ENCODE measurements at regions not wholly inside any gene's neighbourhood (a gene's known extent, or its start where the extent isn't known, plus 50 kb on each side); places are given as distances from the start of the nearest gene placed in this dataset.

DNA sequence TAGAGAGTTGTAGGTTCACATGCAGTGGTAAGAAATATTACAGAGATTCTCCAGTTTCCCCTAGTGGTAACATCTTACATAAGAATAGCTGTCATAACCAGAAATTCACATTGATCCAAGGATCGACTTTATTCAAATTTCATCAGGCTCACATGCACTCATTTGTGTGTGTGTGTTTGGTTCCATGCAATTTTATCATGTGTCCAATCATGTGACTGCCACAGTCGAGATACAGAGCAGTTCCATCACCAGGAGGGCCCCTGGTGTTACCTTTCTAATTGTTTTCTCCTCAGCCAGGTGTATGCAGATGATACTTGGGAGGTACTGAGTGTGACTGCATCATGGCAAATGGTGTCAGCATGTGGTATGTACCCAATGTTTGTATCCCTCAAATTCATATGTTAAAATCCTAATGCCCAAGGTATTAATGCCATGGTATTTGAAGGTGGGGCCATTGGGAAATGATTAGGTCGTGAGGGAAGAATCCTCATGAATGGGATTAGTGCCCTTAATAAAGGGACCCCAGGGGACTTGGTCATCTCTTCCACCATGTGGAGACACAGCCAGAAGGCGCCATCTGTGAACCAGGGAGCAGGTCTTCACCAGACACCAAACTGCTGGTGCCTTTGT lies 126.3 kb downstream of the CXCL12 start:
- Histone ChIP-seq H3K56ac (replicated peaks; ENCODE audit: insufficient read length, low read depth, low read length) (no peak overlapping the region), H2BK120ac (replicated peaks; ENCODE audit: low read depth, low read length) (no peak overlapping the region), H2BK15ac (ENCODE audit: low read length) (0 out of 2 replicates have a peak overlapping the region, but pooled peaks have one; percentile 49), H3K9me3 (ENCODE audit: insufficient read depth in 2 of 2, low read depth in 1 of 2, low read length in 1 of 2) (no peaks in the 10 kb centered on the region), H3K36me3 (ENCODE audit: control insufficient read depth in 2 of 4, insufficient read depth in 4 of 4, low read length in 3 of 4) (no peaks in the 10 kb centered on the region), H2BK12ac (ENCODE audit: low read depth, low read length) (no peak overlapping the region), H3K27ac (ENCODE audit: low read depth, low read length) (no peak overlapping the region), H3K4me2 (ENCODE audit: insufficient read depth in 1 of 2, low read depth in 2 of 2, low read length in 2 of 2) (no peak overlapping the region), H2AFZ (ENCODE audit: low read length) (no peak overlapping the region), H2AK5ac (ENCODE audit: low read depth, low read length) (no peak overlapping the region), H3K4me3 (ENCODE audit: extremely low read depth in 1 of 4, insufficient read depth in 2 of 4, low read depth in 3 of 4, low read length in 4 of 4) (no peak overlapping the region), H2BK20ac (ENCODE audit: low read length) (no peak overlapping the region), H3K79me1 (ENCODE audit: low read depth, low read length) (no peaks in the 10 kb centered on the region), H3K79me2 (ENCODE audit: control insufficient read depth in 1 of 2, insufficient read depth in 2 of 2, low read length in 2 of 2) (no peaks in the 10 kb centered on the region), H3K4me1 (replicated peaks in 1 of 4; ENCODE audit: control insufficient read depth in 3 of 4, insufficient read depth in 4 of 4, low read length in 3 of 4) (peaks cover 3 to 10% (median 8%) of the 10 kb centered on the region in 4 experiments), H3K18ac (ENCODE audit: extremely low read depth, low read length) (no peak overlapping the region), H4K5ac (ENCODE audit: insufficient read length, low read depth, low read length) (no peak overlapping the region), H3K9ac (replicated peaks in 1 of 4; ENCODE audit: extremely low read depth in 1 of 4, low read depth in 3 of 4, low read length in 3 of 4) (no peak overlapping the region), H3K27me3 (replicated peaks in 1 of 4; ENCODE audit: control insufficient read depth in 3 of 4, extremely low read depth in 1 of 4, insufficient read depth in 3 of 4, low read length in 3 of 4) (no peaks in the 10 kb centered on the region), H2BK5ac (ENCODE audit: low read depth, low read length) (no peak overlapping the region), H4K8ac (ENCODE audit: extremely low read depth, insufficient read depth, low read length) (no peak overlapping the region; the same call in 1 of the 2 replicates), H3K23ac (ENCODE audit: insufficient read length) (no peak overlapping the region), H3K23me2 (ENCODE audit: low read depth, low read length) (no peaks in the 10 kb centered on the region), H3K4ac (replicated peaks; ENCODE audit: insufficient read length, low read depth, low read length) (no peak overlapping the region), H4K20me1 (replicated peaks in 1 of 2; ENCODE audit: control insufficient read depth in 1 of 2, insufficient read depth in 2 of 2, low read length in 2 of 2) (no peaks in the 10 kb centered on the region), H4K91ac (replicated peaks; ENCODE audit: insufficient read length, low read length) (no peak overlapping the region), H3K14ac (ENCODE audit: insufficient read length) (no peak overlapping the region)
- POLR2A ChIA-PET (ENCODE audit: partially characterized antibody), result no interaction called here
- CTCF ChIA-PET (ENCODE audit: partially characterized antibody), result interaction anchor here (0.7 to 1.7 kb wide), 5 partner anchors 9 to 139 kb away, joined by 3 to 5 read pairs (median 3); no protein-coding TSS in a partner anchor
- FAIRE-seq (no peak), DNase-seq (ENCODE audit: low read depth in 1 of 2, low spot score in 2 of 2) (no peak)
- 79% methylated on average over 4 of the region's 4 CpGs; no CpG with 5 or more reads in 1 of the 2 experiments for WGBS, 2 experiments (ENCODE audit: extremely low coverage in 1 of 2, insufficient coverage in 1 of 2, insufficient read length in 1 of 2, insufficient replicate concordance in 2 of 2, low coverage in 1 of 2, low lambda C conversion rate in 2 of 2, missing lambda C conversion rate in 1 of 2)
- TF ChIP-seq POLR2AphosphoS5 (IDR thresholded peaks at IDR 0.05; ENCODE audit: low read depth, low read length), result no peak
- no peak for TF ChIP-seq SIX5 (IDR thresholded peaks at IDR 0.05; ENCODE audit: low read depth, low read length)
- TF ChIP-seq CREB1 (IDR thresholded peaks at IDR 0.05), result no peak
- no peak for TF ChIP-seq SP4 (IDR thresholded peaks at IDR 0.05; ENCODE audit: low read length)
- TF ChIP-seq, protein P1, sequence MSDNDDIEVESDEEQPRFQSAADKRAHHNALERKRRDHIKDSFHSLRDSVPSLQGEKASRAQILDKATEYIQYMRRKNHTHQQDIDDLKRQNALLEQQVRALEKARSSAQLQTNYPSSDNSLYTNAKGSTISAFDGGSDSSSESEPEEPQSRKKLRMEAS (IDR thresholded peaks at IDR 0.05), result no peak
- no peak for TF ChIP-seq CBX5 (IDR thresholded peaks at IDR 0.05; ENCODE audit: low read depth, low read length)
- TF ChIP-seq RFX5 (IDR thresholded peaks at IDR 0.05; ENCODE audit: borderline replicate concordance, low read depth, low read length), result no peak

Measured in H1 (cell line).